Inferior parietal cortex (tissue), 1 donor: ENCODE measurements at regions not wholly inside any gene's neighbourhood (a gene's known extent, or its start where the extent isn't known, plus 50 kb on each side); places are given as distances from the start of the nearest gene placed in this dataset.
"Not testable (repeated sequence)": the region's sequence is repeated elsewhere in the genome, so short reads cannot be mapped to it uniquely, and the experiment has no call there.

Source experiments
- DNase-seq: peaks from one replicate; pipeline ENCODE4 v3.0.0-alpha.2; 2016; ENCODE audit errors: extremely low spot score

DNA sequence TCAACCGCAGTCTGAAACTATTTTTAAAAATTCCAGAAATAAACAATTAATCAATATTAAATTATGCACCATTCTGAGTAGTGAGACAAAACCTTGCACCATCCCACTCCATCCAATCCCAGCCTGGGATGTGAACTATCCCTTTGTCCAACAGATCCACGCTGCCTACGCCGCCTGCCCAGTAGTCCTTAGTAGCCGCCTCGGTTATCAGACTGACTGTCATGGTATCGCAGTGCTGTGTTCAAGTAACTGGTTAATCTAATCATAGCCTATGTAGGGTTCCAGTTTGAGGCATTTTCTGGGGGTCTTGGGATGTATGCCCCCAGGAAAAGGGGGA, 437.7 kb downstream of the HS3ST3B1 start:
- DNase-seq: no peak

DNA sequence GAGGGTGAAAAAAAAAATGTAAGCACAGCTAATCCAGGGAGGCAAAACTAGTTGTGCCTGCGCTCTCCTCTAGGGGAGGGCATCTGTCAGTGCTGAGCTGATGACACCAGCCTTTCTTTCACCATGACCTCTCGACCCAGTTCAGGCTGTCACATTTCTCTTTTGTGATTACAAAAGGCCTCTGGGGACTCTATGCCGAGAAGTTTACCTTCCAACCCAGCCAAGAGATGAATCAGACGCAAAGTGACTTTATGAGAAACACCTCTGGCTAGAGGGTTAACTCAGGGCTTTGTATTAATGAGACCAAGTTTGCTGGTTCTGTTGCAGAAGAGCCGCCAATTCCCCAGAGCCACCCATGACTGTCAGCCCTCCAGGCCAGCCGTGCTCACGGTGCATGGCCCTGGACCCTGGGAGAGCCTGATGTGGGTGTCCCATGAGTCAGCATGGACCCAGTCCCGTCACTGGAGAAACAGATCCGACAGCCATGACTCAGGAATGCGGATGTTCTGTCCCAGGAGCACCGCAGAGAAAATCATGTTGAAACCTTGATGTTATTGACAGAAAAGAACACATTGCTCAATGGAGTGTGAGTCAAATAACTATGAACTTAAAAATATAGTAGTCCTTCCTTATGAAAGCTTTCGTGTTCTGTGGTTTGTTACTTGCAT, 437.2 kb downstream of the HS3ST3B1 start:
- no peak for DNase-seq

DNA sequence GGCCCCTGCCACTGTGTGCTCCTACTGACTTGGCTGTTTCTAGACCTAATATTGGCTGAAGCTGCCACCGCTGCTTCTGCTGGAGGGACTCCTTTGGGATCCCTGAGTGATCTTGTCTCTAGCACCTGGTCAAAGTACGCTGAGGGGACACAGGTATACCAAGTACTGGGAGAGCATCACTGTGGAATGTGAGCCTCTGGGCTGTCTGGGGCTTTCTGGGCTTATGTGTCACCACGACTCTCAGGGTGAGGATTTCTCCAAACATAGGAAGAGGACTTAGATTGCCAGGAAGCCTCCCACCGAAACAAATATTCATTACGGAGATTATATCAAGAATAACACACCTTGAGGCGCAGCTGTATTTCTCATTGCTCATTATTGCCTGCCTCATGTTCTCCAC, 435.8 kb downstream of the HS3ST3B1 start:
- DNase-seq: no peak

DNA sequence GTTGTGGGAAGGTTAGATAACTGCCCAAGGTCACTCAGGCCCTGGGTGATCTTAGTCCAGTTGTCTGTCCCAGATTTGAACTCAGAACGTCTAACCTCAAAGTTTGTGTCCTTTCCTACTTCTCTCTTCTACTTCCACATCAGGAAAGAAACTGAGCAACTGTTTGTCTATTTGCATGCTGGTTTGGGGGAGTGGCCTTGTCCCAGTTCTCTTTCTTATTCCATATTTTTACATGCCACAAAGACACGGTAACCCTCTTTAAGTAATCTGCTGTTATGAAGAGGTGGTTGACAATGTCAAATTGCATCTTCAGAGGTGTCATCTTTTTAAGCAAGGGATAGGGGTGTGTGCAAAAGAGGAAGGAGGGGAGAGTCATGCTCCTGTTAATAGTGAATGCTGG, 432.5 kb downstream of the HS3ST3B1 start:
- no peak for DNase-seq

DNA sequence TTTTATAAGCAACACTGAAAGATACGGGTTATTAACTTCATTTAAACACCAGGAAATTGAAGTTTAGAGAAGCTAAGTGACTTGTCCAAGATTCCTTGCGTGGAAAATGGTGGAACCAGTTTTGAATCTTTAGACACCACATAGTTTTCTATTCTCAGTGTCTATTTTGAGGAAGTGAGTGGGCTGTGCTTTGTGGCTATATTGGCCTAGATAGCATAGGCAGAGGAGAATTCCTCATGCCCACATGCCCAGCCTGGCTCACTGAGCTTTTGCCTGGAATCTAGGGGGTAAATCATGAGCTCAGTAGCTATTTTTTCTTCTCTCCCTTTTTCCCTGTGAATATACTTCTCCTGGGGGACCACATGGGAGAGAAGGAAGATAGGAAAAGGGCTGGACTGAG, 431.3 kb downstream of the HS3ST3B1 start:
- no peak for DNase-seq

DNA sequence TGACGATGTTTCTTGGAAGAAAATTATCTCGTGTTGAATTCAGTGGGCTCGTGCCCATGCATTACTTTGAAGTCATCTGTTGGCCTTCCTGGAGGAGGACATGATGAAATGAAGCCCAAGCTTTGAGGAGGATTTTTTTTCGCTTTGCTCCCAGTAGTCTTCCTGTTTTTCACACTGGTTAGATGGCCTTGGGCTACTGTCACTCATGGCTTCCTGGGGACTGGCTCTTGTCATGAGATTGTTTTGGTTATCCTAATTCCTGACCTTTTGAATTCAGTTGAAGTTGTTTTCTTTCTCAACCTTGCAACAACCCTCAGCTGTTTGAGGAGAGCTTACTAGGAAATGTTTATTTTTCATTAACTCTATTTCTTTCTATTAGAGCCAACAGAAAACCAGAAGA, 430.7 kb downstream of the HS3ST3B1 start:
- DNase-seq: no peak

DNA sequence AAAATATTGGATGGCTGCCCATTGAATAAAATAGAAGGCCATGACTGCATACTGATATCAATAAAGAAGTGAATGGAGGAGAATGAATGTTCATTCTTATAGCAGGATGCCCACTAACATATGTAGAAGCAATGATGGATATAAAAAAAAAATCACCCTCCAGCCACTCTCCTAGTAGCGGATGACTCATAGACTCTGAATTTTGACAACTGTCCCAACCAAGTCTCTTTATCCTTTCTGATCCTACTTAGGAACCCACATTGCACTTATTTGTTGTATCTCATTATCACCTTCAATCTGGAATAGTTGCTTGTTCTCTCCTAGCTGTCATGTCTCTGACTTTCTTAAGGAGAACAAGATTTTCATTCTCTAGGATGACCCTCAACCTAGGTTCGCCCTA, 429.9 kb downstream of the HS3ST3B1 start:
- no peak for DNase-seq

DNA sequence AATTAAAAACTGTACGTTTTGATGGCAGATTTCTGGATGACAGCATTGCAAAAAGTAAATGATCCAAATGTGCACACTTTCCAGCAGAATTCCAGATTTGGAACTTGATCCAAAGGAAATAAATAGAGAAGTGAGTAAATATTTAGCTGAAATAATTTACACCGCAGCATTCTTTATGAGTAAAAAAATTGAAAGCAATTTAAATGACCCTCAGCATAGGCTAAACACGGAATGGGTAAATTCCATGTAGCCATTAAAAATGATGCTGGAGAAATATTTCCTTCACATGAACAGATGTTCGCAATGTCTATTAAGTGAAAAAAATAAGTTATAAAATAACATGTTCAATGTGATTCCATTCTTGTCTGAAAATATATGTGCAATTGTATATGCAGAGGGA, 424.8 kb downstream of the HS3ST3B1 start:
- no peak for DNase-seq

DNA sequence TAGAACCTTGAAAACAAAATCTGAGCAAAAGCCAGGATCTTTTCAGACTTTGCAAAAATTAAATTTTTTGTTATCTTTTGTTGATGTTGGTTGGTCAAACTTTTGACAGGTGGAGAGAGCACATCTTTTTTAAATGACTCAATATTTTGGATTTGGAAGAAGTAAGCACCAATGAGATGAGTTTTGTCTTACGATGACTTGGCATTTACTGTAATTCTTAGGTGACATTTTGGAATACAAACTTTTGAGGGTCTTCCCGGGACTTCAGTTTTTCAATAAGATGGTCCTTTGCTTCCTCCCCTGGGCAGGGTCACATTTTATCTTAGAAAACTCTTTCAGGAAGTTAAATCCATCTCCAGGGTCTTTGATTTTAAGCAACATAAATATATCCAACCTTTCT, 423.9 kb downstream of the HS3ST3B1 start:
- DNase-seq: no peak

DNA sequence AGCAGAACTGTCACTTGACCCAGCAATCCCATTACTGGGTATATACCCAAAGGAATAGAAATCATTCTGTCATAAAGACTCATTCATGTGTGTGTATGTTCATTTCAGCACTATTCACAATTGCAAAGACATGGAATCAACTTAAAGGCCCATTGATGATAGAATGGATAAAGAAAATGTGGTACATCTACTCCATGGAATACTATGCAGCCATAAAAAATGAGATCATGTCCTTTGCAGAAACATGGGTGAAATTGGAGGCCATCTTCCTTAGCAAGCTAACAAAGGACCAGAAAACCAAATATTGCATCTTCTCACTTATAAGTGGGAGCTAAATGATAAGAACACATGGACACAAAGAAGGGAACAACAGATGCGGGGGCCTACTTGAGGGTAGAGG, 422.5 kb downstream of the HS3ST3B1 start:
- not testable (repeated sequence) for DNase-seq

DNA sequence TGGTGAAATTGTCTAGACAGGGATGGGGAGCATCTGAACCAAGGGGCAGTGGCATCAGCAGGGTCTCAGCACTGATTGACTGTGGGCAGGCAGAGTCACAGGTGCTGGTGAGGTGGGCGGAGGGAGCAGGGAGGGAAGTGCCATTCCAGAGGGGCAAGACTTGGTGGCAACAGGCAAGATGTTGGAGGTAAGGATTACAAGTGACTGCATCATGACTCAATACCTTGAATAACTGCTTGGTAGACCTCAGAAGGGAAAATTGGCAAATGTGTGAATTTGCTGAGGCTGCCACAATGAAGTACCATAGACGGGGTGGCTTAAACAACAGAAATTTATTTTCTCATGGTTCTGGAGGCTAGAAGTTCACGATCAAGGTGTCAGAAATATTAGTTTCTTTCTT, 419.1 kb downstream of the HS3ST3B1 start:
- no peak for DNase-seq

DNA sequence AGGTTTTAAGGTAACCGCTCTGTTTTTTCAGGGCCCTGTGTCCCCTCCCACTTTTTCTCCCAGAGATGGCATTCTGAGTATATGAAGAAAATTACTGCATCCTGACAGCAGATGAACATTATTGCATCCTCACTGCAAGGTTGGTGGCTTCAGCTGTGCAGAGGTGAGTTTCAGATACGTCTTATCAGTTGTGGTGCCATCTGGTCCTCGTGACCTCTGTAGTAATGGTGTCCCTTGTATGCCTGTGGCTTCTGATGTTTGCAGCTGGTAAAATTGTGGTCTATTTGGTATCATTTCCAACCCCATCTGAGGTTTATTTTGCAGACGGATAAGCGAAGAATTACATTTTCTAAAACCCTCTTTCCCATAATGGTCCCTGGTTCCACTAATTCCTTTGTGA, 417.0 kb downstream of the HS3ST3B1 start:
- no peak for DNase-seq

DNA sequence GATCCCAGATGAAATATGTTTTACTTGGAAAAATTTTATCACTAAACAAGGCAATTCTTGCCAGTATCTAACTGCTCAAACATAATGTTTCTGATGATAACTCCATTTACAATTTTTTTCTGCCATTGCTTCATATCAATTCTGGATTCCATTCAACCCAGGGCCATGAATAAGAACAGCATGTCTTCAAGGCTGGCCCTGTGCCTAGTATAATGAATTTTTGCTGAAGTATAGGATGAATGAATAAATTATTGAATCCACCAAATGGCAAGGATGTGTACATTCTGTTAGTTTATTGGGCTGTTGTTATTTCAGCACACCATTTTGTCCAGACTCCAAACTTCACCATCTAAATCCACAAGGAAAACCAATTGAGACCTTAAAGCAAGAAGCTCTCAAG, 414.7 kb downstream of the HS3ST3B1 start:
- DNase-seq: no peak

DNA sequence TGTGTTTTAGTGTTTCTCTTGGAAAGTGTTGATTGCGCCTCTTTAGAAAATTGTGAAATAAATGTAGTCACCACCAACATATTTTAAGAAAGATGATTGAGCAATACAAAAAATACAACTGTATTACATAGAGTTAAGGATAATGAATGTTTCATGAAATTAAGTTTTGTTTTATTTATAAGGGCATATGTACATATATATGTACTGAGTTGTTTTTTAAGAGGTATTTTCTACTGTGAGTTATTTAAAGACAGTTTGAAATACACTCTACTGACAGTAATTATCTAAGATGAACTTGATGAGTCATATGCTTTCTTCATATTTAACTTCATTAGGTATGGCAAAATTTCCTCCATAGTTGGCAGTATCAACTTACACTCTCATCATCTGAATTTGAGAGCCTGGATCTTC, 411.7 kb downstream of the HS3ST3B1 start:
- no peak for DNase-seq

DNA sequence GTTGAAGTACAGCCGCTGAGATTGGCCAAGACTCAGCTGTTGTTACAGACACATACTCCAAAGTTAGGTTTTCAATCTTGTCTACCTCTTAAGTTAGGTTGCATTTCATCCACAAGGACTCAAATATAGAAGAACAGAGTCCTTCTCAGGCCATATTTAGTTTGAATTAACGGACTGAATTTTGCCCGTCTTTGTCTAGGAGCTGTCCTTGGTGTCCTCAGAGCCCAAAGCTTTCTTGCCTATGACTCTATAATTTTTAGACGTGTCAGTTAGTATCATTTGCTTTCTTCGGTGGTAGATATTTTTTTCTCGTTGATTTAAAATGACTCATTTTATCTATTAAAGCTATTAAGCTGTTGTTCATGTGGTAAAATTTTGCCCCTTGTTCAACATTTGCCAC, 403.2 kb downstream of the HS3ST3B1 start:
- no peak for DNase-seq

DNA sequence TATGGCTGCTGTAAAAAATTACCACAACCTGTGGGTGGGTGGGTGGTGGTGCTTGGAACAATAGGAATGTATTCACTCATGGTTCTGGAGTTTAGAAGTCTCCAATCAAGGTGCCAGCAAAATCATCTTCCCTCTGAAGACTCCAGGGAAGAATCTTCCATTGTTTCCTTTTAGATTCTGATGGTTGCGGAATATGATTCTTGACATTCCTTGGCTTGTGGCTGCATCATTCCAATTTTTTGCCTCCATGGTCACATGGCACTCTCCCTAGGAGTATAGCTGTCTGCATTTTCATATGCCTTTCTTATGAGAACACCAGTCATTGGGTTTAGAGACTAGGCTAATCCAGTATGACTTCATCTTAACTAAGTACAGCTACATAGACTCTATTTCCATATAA, 401.0 kb downstream of the HS3ST3B1 start:
- no peak for DNase-seq

DNA sequence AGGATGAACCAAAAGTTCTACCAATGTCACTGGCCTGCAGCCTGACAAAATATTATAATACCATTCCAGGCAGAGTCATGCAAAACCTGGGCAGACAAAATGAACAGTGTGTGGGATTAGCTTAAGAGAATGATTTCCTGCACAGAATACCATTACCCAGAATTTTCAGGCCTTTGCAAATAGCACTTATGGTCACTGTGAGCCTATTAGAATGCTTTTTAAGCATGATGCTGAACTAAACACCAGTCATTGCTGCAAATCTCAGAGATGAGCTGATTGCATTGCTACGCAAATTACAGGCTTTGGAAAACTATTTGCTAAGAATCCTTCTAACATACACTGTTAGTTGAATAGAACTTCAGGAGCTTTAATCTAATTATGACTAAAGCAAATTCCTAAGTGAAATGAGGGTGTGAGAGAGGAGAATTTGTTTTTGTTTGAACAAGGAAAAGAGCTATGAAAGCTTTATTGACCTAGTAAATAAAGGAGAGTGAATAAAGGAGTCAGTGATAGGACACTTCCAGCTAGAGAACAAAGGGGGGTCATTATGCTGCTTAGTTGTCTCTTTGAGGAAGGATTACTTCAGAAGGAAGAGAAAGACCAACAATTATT, 398.8 kb downstream of the HS3ST3B1 start:
- DNase-seq: no peak

DNA sequence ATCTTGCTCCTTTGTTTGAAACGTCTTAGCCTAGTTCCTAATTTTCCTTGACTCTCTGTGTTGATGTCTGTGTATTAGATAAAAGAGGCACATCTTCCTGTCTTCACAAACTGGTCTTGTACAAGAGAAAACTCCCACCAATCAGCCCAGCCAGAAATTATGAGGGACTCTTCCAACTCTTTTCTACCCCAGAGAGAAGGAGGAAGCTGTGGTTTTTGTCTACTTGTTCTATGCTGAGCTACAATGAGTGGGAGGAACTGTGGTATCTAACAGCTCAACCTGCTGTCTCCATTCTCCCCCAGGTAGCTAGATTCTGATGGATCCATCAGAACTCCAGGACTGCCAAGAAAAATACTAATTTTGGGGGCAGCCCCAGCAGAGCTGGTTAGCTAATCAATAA, 392.5 kb downstream of the HS3ST3B1 start:
- DNase-seq: no peak

DNA sequence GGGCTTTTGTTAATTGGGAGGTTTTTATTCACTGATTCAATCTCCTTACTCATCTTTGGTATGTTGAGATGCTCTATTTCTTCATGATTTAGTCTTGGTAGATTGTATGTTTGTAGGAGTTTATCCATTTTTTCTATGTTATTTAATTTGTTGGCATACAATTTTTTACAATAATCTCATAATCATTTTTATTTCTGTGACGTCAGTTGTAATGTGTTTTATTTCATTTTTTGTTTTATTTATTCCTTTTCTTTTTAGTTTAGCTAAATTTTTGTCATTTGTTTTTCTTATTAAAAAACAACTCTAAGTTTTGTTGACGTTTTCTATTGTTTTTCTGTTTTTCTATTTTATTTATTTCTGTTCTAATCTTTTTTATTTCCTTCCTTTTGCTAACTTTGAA, 389.8 kb downstream of the HS3ST3B1 start:
- no peak for DNase-seq

DNA sequence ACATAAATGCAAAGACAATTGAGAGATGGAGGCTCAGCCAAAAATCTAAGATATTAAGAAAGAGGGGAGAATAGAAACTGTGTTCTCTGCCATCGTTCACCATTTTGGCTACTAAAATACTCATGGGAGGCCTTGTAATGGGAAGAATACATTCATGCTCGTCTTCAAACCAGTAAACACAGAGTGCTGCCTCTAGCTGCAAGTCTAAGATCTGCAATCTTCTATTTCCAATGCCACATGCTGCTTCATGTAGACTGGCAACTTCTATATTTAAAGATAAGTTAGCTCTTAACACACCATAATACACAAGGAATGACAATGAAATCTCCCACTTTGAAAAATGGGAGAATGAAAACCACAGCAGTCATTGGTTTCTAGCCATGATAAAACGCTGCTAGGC, 387.3 kb downstream of the HS3ST3B1 start:
- DNase-seq: no peak

DNA sequence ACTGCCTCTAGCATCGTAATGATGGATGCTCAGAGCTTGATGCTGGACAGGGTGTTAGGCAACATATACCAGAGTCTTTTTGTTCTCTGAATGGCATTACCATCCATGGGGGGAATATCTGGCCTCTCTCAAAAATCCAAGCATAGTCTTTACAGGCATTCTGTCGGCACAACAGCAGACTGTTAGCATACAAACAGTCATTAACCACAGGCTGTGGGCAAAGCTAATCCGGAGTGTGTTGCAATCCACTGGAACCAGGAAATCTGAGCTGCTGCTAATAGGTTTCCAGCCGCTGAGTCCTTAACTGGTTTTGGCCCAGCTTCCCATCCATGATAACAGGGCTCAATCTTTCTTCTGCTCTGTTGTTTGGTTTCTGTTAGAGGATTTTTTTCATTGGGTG, 371.9 kb downstream of the HS3ST3B1 start:
- DNase-seq: no peak

DNA sequence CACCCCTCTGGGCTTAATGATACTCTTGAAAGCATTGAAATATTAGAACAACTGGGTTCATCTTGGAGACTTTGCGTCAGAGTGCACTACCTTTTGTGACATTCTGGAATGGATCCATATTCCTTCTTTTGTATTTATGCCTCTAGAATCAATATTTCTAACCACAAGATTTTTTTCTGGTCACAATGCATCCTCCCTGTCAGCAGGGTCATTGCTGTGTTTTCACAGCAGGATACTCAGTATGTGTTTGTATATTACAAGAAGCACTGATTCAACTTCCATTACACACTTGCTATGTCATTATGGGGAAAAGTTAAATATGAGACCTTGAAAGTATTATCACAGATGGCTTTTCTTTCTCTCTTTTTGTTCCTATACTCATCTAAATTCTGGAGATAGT, 370.0 kb downstream of the HS3ST3B1 start:
- no peak for DNase-seq

DNA sequence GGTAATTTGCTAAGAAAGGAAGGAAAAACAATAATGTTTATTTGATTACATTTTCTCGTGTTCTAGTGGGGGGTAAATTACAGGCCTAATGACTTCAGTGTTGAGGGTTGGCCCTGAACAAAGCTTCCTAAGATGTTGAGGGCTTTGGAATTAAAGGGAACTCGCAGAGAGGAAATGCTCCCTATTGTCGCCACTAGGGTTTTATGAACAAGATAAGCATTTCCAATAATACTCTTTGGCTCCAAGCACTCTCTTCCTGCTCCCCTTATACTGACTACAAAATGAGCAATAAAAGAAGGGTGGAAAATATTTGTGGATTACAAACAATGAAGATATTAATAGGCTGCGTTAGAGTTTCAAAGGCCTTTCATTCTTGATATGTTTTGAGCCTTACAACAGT, 363.6 kb downstream of the HS3ST3B1 start:
- no peak for DNase-seq

DNA sequence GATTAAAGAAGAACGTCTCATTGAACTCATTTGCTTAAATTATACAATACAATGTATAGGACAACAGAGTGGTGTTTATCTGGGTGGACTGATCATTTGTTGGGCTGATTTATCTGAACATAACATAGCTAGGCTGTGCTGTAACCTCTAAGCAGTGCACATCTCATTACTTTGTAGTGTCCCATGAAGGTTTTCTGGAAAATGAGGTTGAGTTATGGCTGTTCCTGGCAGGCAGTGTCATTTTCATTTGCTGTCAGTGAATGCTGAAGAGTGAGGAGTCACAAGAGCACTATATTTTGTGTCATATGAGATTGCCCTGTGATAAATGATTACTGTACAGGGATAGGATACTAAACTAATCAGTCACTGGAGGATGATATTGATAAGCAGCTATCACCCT, 340.2 kb downstream of the HS3ST3B1 start:
- no peak for DNase-seq
